HUES48 (cell line): ENCODE measurements at regions not wholly inside any gene's neighbourhood (a gene's known extent, or its start where the extent isn't known, plus 50 kb on each side); places are given as distances from the start of the nearest gene placed in this dataset.

Source experiments
- H3K27ac ChIP-seq: one replicate; pipeline ENCODE4 v1.7.0; 2013; ENCODE audit warnings: low read depth, low read length, inconsistent platforms
- H3K27me3 ChIP-seq: 2 replicates; pipeline ENCODE4 v1.6.1; 2013; ENCODE audit warnings: mild to moderate bottlenecking, low read length; ENCODE audit not compliant: control insufficient read depth, insufficient read depth
- H3K36me3 ChIP-seq: 2 replicates; pipeline ENCODE4 v1.6.1; 2013; ENCODE audit warnings: low read length; ENCODE audit not compliant: control insufficient read depth, insufficient read depth
- H3K4me1 ChIP-seq: 2 replicates; pipeline ENCODE4 v1.6.1; 2013; ENCODE audit warnings: mild to moderate bottlenecking, low read length; ENCODE audit not compliant: control insufficient read depth, insufficient read depth
- H3K4me3 ChIP-seq: 2 replicates; pipeline ENCODE4 v1.5.1; 2013; ENCODE audit warnings: mild to moderate bottlenecking, low read depth, low read length
- H3K9ac ChIP-seq: 2 replicates; pipeline ENCODE4 v1.6.1; 2013; ENCODE audit warnings: mild to moderate bottlenecking, low read depth, low read length, moderate library complexity
- H3K9me3 ChIP-seq: 2 replicates; pipeline ENCODE4 v1.6.1; 2013; ENCODE audit warnings: low read length; ENCODE audit not compliant: control insufficient read depth, insufficient read depth

GRCh38 chr2:15082105-15083058 is 449.9 kb downstream of the LRATD1 start:
- Histone ChIP-seq H3K36me3 (no peaks in the 10 kb centered on the region), H3K9me3 (no peaks in the 10 kb centered on the region), H3K27me3 (no peaks in the 10 kb centered on the region), H3K27ac (no peak overlapping the region), H3K4me3 (no peak overlapping the region), H3K4me1 (no peaks in the 10 kb centered on the region), H3K9ac (no peak overlapping the region)

DNA sequence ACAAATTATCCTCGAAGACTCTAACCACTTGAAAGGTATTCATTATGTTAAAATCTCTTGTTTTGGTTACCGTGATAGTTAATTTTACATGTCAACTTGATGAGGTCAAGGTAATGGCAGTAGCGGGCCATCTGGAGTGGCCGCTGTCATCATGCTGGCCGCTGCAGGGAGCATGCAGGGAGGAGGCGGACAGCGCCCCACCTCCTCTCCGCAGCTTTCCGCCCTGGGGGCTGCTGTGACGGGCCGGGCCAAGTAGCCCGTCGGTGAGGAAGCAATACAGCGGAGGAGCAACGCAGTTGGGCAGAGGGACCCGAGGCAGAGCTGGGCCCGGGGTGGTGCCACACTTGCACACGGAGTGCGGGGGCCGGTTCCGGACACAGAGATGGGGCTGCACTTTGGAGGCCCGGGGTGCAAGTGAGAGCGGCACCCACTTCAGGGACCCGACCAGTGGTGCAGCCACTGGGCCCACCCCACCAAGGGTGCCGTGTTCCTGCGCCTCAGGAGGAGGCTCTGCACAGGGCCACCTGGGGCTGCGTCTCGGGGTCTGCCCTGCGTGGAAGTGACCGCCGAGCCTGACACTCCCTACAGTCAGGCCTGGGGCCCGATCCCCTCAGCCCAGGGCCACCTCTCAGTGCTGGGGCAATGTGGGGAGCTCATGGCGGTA is 452.4 kb downstream of the LRATD1 start:
- Histone ChIP-seq H3K36me3 (no peaks in the 10 kb centered on the region), H3K27ac (no peak overlapping the region), H3K9ac (no peak overlapping the region), H3K9me3 (no peaks in the 10 kb centered on the region), H3K4me1 (no peaks in the 10 kb centered on the region), H3K4me3 (no peak overlapping the region), H3K27me3 (no peaks in the 10 kb centered on the region)

DNA sequence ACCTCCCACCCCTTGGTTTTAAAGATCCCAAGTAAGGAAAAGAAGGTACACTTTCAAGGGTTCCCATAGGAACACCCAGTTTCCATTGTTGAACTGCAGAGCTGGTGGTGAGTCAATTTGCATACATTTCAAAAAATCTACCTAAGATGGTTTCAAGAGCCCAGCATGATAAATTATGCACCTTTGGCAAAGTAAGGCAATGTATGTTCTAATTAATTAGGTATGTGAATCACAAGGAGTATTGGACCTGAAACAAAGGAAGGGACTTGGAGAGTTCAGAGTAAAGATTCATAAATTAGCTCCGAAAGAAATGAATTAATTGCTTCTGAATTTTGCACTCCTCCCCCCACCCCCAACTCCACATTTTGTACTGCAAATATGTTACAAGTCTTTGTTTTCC is 459.7 kb downstream of the LRATD1 start:
- Histone ChIP-seq H3K9me3 (no peaks in the 10 kb centered on the region), H3K9ac (no peak overlapping the region), H3K27ac (peak overlapping the region; percentile 33), H3K27me3 (no peaks in the 10 kb centered on the region), H3K4me1 (peaks cover 14% of the 10 kb centered on the region), H3K4me3 (no peak overlapping the region), H3K36me3 (no peaks in the 10 kb centered on the region)

DNA sequence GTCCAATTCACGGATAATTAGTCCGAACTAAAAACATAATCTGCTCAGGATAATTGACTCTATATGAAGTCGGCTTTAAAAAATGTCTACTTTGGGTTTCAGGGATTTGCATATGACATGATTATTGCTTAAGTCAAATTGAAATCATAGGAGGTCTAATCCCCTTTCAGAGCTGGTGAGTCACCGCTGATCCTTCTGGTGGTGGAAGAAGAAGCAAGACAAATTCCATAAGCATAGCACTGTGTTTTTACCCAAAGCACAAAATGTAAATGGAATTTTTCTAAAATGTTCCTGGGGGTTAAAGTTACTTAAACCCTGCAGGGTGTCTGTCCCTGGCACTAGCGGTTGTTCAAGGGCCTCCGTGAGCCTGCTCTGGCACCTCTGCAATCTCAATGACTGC is 460.2 kb downstream of the LRATD1 start:
- Histone ChIP-seq H3K27me3 (no peaks in the 10 kb centered on the region), H3K27ac (peak overlapping the region; percentile 33), H3K4me3 (no peak overlapping the region), H3K9me3 (no peaks in the 10 kb centered on the region), H3K9ac (no peak overlapping the region), H3K4me1 (peaks cover 17% of the 10 kb centered on the region), H3K36me3 (no peaks in the 10 kb centered on the region)

GRCh38 chr2:15094161-15094560 is 461.6 kb downstream of the LRATD1 start:
- H3K27ac ChIP-seq = no peak overlapping the region

DNA sequence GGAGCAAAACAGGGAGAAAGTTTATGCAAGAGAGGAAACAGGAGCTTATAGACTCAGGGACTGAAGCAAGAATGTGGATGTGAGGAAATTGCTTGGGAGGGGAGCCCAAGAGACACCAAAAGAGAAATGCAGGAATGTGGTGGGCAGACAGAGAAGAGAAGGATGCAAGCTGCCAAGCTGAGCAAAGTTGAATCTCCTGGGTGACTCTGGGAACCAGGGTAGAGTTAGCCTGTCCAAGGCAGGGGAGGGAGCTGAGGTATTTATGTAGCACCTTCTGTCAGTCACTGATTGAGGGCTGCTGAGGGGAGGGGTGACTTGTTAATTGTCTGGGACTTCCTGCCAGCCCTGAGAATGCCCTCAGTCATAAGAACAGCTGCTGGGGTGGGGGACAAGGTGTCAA is 464.3 kb downstream of the NBAS start:
- H3K27me3 ChIP-seq = no peaks in the 10 kb centered on the region
- H3K4me3 ChIP-seq = no peak overlapping the region
- no peaks in the 10 kb centered on the region for H3K36me3 ChIP-seq
- no peak overlapping the region for H3K9ac ChIP-seq
- peaks cover 17% of the 10 kb centered on the region for H3K4me1 ChIP-seq
- H3K27ac ChIP-seq = peak overlapping the region; percentile 28
- no peaks in the 10 kb centered on the region for H3K9me3 ChIP-seq

More at GRCh38 chr2:15094161-15094560, 461.6 kb downstream of the LRATD1 start:
- Histone ChIP-seq H3K9me3 (no peaks in the 10 kb centered on the region), H3K36me3 (no peaks in the 10 kb centered on the region), H3K4me3 (no peak overlapping the region), H3K4me1 (peaks cover 17% of the 10 kb centered on the region), H3K9ac (no peak overlapping the region), H3K27me3 (no peaks in the 10 kb centered on the region)

- no peaks in the 10 kb centered on the region for H3K27me3 ChIP-seq
- H3K4me1 ChIP-seq = no peaks in the 10 kb centered on the region
- no peaks in the 10 kb centered on the region for H3K36me3 ChIP-seq
- H3K9me3 ChIP-seq = peaks cover 11% of the 10 kb centered on the region
- no peak overlapping the region for H3K4me3 ChIP-seq
- H3K27ac ChIP-seq = no peak overlapping the region
- H3K9ac ChIP-seq = no peak overlapping the region
These were observed 454.0 kb downstream of the NBAS start for GRCh38 chr2:15107137-15107536.

- Histone ChIP-seq H3K9ac (no peak overlapping the region), H3K4me1 (no peaks in the 10 kb centered on the region), H3K27ac (no peak overlapping the region), H3K9me3 (peaks cover 20% of the 10 kb centered on the region), H3K4me3 (no peak overlapping the region), H3K36me3 (no peaks in the 10 kb centered on the region), H3K27me3 (no peaks in the 10 kb centered on the region)
These were observed 449.4 kb downstream of the NBAS start for GRCh38 chr2:15111718-15112117.

- Histone ChIP-seq H3K9ac (no peak overlapping the region), H3K27ac (no peak overlapping the region), H3K27me3 (no peaks in the 10 kb centered on the region), H3K4me1 (no peaks in the 10 kb centered on the region), H3K4me3 (no peak overlapping the region), H3K9me3 (peaks cover 20% of the 10 kb centered on the region), H3K36me3 (no peaks in the 10 kb centered on the region)
These were observed 448.9 kb downstream of the NBAS start for GRCh38 chr2:15112216-15112615.

- Histone ChIP-seq H3K4me1 (peaks cover 14% of the 10 kb centered on the region), H3K9ac (no peak overlapping the region), H3K36me3 (no peaks in the 10 kb centered on the region), H3K27me3 (no peaks in the 10 kb centered on the region), H3K9me3 (peaks cover 20% of the 10 kb centered on the region), H3K27ac (no peak overlapping the region), H3K4me3 (no peak overlapping the region)
These were observed 445.4 kb downstream of the NBAS start for GRCh38 chr2:15115776-15116175.

GRCh38 chr2:15116830-15117229 is 444.3 kb downstream of the NBAS start:
- Histone ChIP-seq H3K27me3 (no peaks in the 10 kb centered on the region), H3K9me3 (peaks cover 12% of the 10 kb centered on the region), H3K36me3 (no peaks in the 10 kb centered on the region), H3K4me1 (peaks cover 16% of the 10 kb centered on the region), H3K9ac (no peak overlapping the region), H3K27ac (no peak overlapping the region), H3K4me3 (no peak overlapping the region)
